SK-N-MC (cell line): ENCODE measurements at regions not wholly inside any gene's neighbourhood (a gene's known extent, or its start where the extent isn't known, plus 50 kb on each side); places are given as distances from the start of the nearest gene placed in this dataset.

Experiments
- EZH2 ChIP-seq: fragments of 200-600 bp; sonication (generic); IDR thresholded peaks from one replicate; pipeline ENCODE4 v1.6.1; 2017; ENCODE audit warnings: antibody characterized with exemption
- FOXP2 ChIP-seq: optimal IDR thresholded peaks from 2 replicates; pipeline ENCODE3; 2011; ENCODE audit warnings: mild to moderate bottlenecking, moderate library complexity; ENCODE audit not compliant: insufficient read depth; ENCODE audit errors: extremely low read length, control extremely low read depth
- POLR2AphosphoS5 ChIP-seq: IDR thresholded peaks from 2 replicates; pipeline ENCODE4 v1.6.1; 2012; ENCODE audit warnings: mild to moderate bottlenecking, low read depth, low read length, borderline replicate concordance

DNA sequence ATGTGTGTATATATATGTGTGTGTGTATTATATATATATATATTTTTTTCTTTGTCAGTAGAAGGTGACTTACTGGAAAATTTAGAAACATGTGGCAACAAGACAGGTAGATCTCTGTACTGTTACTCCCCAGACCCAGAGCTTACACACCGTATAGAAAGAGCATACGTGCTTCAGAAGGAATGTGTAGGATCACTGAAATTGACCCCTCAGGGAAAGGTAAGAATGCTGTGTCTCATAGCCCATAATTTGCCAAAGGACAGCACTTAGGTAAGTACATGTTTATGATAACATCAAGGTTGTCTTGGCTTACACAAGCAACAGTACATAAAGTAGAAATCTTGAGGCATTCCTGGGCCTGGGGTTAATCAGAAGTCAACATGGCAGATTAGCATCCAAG is 54.2 kb upstream of the PDE3B start:
- TF ChIP-seq POLR2AphosphoS5 (no peak), EZH2 (no peak), FOXP2 (no peak)
